RWPE2 (cell line): ENCODE measurements at regions not wholly inside any gene's neighbourhood (a gene's known extent, or its start where the extent isn't known, plus 50 kb on each side); places are given as distances from the start of the nearest gene placed in this dataset.

ENCODE experiments used
- ATAC-seq: fragments of 200-7000 bp; cut with Tn5 transposase; 3 replicates; pipeline ENCODE4 v1.9.1; 2021; ENCODE audit warnings: low read depth
- DNase-seq: peaks from one replicate; pipeline ENCODE4 v3.0.0-alpha.2; 2020; ENCODE audit warnings: low spot score
- H3K27ac ChIP-seq: fragments of 450-650 bp; 2 replicates; pipeline ENCODE4 v1.5.1; 2017; ENCODE audit warnings: mild to moderate bottlenecking; ENCODE audit not compliant: poor library complexity, severe bottlenecking
- H3K27me3 ChIP-seq: fragments of 250-450 bp; sonication (Bioruptor Pico); 2 replicates; pipeline ENCODE4 v1.5.1; 2021; ENCODE audit warnings: mild to moderate bottlenecking, moderate library complexity; ENCODE audit not compliant: insufficient read depth, poor library complexity, severe bottlenecking
- H3K36me3 ChIP-seq: fragments of 250-450 bp; sonication (Bioruptor Pico); 2 replicates; pipeline ENCODE4 v1.5.1; 2020; ENCODE audit warnings: low read depth, mild to moderate bottlenecking, moderate library complexity
- H3K4me1 ChIP-seq: fragments of 250-450 bp; sonication (Bioruptor Pico); 2 replicates; pipeline ENCODE4 v1.5.1; 2021; ENCODE audit warnings: mild to moderate bottlenecking, moderate library complexity; ENCODE audit not compliant: insufficient read depth, poor library complexity, severe bottlenecking
- H3K4me3 ChIP-seq: fragments of 250-450 bp; sonication (Bioruptor Pico); 2 replicates; pipeline ENCODE4 v1.5.1; 2021; ENCODE audit warnings: mild to moderate bottlenecking, moderate library complexity; ENCODE audit not compliant: severe bottlenecking
- H3K9me3 ChIP-seq: fragments of 250-450 bp; sonication (Bioruptor Pico); 2 replicates; pipeline ENCODE4 v1.5.1; 2021; ENCODE audit warnings: mild to moderate bottlenecking, moderate library complexity; ENCODE audit not compliant: severe bottlenecking
- TF ChIP-seq, protein P1 (sequence below): fragments of 450-650 bp; IDR thresholded peaks from one replicate; pipeline ENCODE4 v1.5.1; 2017; ENCODE audit warnings: mild to moderate bottlenecking, moderate library complexity; ENCODE audit not compliant: poor library complexity, severe bottlenecking

DNA sequence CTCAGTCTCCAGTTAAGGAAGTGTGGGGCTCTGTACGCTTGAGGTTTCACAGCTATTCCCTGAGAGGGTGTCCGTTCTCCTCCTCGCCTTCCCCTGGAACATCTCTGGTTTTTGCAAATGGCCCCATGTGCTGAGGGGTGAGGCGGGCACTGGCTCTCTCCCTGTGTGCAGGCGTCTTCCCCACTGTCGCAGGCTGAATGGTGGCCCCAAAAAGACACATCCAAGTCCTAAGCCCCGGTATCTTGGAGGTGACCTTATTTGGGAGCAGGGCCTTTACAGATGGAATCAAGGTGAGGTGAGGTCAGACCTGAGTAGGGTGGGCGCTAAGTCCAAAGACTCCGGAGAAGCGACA lies 98.0 kb upstream of the TMPRSS2 start:
- no peaks in the 10 kb centered on the region for H3K36me3 ChIP-seq
- H3K9me3 ChIP-seq = no peaks in the 10 kb centered on the region
- no peak overlapping the region for H3K27ac ChIP-seq
- TF ChIP-seq, protein P1, sequence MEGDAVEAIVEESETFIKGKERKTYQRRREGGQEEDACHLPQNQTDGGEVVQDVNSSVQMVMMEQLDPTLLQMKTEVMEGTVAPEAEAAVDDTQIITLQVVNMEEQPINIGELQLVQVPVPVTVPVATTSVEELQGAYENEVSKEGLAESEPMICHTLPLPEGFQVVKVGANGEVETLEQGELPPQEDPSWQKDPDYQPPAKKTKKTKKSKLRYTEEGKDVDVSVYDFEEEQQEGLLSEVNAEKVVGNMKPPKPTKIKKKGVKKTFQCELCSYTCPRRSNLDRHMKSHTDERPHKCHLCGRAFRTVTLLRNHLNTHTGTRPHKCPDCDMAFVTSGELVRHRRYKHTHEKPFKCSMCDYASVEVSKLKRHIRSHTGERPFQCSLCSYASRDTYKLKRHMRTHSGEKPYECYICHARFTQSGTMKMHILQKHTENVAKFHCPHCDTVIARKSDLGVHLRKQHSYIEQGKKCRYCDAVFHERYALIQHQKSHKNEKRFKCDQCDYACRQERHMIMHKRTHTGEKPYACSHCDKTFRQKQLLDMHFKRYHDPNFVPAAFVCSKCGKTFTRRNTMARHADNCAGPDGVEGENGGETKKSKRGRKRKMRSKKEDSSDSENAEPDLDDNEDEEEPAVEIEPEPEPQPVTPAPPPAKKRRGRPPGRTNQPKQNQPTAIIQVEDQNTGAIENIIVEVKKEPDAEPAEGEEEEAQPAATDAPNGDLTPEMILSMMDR = no peak
- no peak overlapping the region for H3K4me3 ChIP-seq
- no peak for ATAC-seq
- DNase-seq = peak; percentile 38
- H3K4me1 ChIP-seq = no peaks in the 10 kb centered on the region
- H3K27me3 ChIP-seq = no peaks in the 10 kb centered on the region

- Histone ChIP-seq H3K36me3 (no peaks in the 10 kb centered on the region), H3K27me3 (no peaks in the 10 kb centered on the region), H3K4me3 (no peak overlapping the region), H3K27ac (no peak overlapping the region), H3K9me3 (no peaks in the 10 kb centered on the region), H3K4me1 (no peaks in the 10 kb centered on the region)
- DNase-seq (peak; percentile 42), ATAC-seq (peak; percentile 68)
- TF ChIP-seq, protein P1 = no peak
Observed at GRCh38 chr21:41605178-41605933, 97.4 kb upstream of the TMPRSS2 start.

- Histone ChIP-seq H3K9me3 (no peaks in the 10 kb centered on the region), H3K36me3 (no peaks in the 10 kb centered on the region), H3K4me3 (no peak overlapping the region), H3K4me1 (no peaks in the 10 kb centered on the region), H3K27ac (no peak overlapping the region), H3K27me3 (no peaks in the 10 kb centered on the region)
- DNase-seq (no peak), ATAC-seq (no peak)
- TF ChIP-seq, protein P1 = no peak
Observed at GRCh38 chr21:41604583-41605041, 96.7 kb upstream of the TMPRSS2 start.

DNA sequence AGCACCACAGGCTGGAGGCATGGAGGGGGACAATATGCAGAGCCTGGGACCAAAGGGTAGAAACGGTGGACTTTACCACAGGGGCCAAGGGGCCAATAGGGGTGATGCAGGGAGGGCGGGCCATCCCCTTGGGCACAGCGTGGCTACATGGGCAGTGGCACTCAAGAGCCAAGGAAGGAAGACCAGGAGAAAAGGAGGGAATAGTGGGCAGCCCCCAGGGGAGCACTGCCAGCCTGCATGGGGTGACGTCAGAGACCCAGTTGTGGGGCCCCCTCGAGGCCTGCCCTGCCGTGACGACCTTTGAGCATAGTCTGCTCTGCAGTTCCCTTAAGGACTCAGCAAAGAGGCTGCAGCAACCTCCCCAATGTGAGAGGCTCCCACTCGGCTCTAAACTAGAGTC lies 95.5 kb upstream of the TMPRSS2 start:
- Histone ChIP-seq H3K27ac (no peak overlapping the region), H3K9me3 (no peaks in the 10 kb centered on the region), H3K27me3 (no peaks in the 10 kb centered on the region), H3K36me3 (no peaks in the 10 kb centered on the region), H3K4me1 (no peaks in the 10 kb centered on the region), H3K4me3 (no peak overlapping the region)
- ATAC-seq (no peak), DNase-seq (peak; percentile 48)
- TF ChIP-seq, protein P1 = no peak

DNA sequence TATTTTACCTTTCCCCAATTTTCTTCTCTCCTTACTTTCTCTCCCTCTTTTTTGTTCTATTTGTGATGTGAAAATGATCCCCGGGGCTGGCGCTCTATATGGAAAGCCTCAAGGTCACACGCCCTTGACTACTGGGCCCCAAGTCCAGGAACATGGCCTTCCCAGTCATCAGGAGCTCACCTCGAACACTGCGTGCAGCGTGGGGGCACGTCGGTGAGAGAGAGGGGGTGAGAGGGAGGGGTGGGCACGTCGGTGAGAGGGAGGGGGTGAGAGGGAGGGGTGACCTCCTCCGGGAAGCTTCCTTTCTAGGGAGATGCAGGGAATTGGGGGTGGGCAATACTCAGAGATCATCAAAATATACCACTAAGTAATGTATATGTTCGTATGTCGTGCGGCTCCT lies 94.6 kb upstream of the TMPRSS2 start:
- Histone ChIP-seq H3K27ac (no peak overlapping the region), H3K4me1 (no peaks in the 10 kb centered on the region), H3K36me3 (no peaks in the 10 kb centered on the region), H3K27me3 (no peaks in the 10 kb centered on the region), H3K4me3 (no peak overlapping the region), H3K9me3 (no peaks in the 10 kb centered on the region)
- ATAC-seq (no peak), DNase-seq (peak; percentile 19)
- TF ChIP-seq, protein P1 = no peak
